ENCODE measurements at regions not wholly inside any gene's neighbourhood (a gene's known extent, or its start where the extent isn't known, plus 50 kb on each side); places are given as distances from the start of the nearest gene placed in this dataset.

DNA sequence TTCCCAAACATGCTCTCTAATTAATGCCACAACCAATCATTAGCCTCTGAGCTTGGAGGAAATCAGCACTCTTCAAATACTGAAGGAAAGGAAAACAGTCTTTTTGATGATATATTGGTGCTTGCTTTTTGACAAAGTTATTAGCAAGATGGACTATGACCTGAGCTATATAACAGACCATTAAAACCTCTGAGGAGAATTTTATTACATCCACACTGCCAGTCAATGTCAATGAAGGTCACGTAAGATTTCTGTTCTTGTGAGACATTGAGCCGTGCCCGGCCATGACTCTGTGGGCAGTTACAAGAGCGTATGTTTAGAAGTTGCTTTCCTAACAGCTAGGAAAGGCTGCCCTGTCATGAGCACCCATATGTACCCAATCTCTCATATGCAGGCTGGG lies 659.0 kb downstream of the UTRN start:
- TF ChIP-seq, protein P1, sequence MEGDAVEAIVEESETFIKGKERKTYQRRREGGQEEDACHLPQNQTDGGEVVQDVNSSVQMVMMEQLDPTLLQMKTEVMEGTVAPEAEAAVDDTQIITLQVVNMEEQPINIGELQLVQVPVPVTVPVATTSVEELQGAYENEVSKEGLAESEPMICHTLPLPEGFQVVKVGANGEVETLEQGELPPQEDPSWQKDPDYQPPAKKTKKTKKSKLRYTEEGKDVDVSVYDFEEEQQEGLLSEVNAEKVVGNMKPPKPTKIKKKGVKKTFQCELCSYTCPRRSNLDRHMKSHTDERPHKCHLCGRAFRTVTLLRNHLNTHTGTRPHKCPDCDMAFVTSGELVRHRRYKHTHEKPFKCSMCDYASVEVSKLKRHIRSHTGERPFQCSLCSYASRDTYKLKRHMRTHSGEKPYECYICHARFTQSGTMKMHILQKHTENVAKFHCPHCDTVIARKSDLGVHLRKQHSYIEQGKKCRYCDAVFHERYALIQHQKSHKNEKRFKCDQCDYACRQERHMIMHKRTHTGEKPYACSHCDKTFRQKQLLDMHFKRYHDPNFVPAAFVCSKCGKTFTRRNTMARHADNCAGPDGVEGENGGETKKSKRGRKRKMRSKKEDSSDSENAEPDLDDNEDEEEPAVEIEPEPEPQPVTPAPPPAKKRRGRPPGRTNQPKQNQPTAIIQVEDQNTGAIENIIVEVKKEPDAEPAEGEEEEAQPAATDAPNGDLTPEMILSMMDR (IDR thresholded peaks at IDR 0.05) = no peak
- no peak for TF ChIP-seq POLR2AphosphoS5 (IDR thresholded peaks at IDR 0.05)
- TF ChIP-seq POLR2A (IDR thresholded peaks at IDR 0.05) = no peak
- TF ChIP-seq EP300 (IDR thresholded peaks at IDR 0.05) = no peak

Measured in upper lobe of left lung (tissue), 4 donors.